ENCODE measurements at regions not wholly inside any gene's neighbourhood (a gene's known extent, or its start where the extent isn't known, plus 50 kb on each side); places are given as distances from the start of the nearest gene placed in this dataset.

GRCh38 chr10:109245821-109246220, 677.5 kb downstream of the XPNPEP1 start:
- no peaks in the 10 kb centered on the region for H3K9me2 ChIP-seq (replicated peaks; ENCODE audit: insufficient read depth, low read length)
- H3K4me2 ChIP-seq (ENCODE audit: low read depth, low read length, poor library complexity, severe bottlenecking), result no peak overlapping the region
- no peaks in the 10 kb centered on the region for H3F3A ChIP-seq (ENCODE audit: insufficient read depth)
- no peaks in the 10 kb centered on the region for H3K9me3 ChIP-seq (ENCODE audit: insufficient read depth, low read length)
- no peaks in the 10 kb centered on the region for H4K20me1 ChIP-seq (ENCODE audit: low read depth, low read length)
- no peak for TF ChIP-seq EZH2phosphoT487 (conservative IDR thresholded peaks at IDR 0.05; ENCODE audit: low read length)
- no peak for TF ChIP-seq CTCF (IDR thresholded peaks at IDR 0.05; ENCODE audit: insufficient read depth, low read length, poor library complexity, severe bottlenecking)
- H3K79me2 ChIP-seq (ENCODE audit: insufficient read depth, low read length), result no peaks in the 10 kb centered on the region
- no peaks in the 10 kb centered on the region for H3K27me3 ChIP-seq (ENCODE audit: low read length)
- no peak overlapping the region for H3K4me3 ChIP-seq (ENCODE audit: insufficient read depth, low read length, poor library complexity, severe bottlenecking)
- H3K27ac ChIP-seq (ENCODE audit: low read depth, low read length), result no peak overlapping the region
- no peaks in the 10 kb centered on the region for H3K36me3 ChIP-seq (ENCODE audit: low read length)
- no peak overlapping the region for H2AFZ ChIP-seq (ENCODE audit: low read depth, low read length, severe bottlenecking)
- H3K9ac ChIP-seq (ENCODE audit: low read length), result no peak overlapping the region

DNA sequence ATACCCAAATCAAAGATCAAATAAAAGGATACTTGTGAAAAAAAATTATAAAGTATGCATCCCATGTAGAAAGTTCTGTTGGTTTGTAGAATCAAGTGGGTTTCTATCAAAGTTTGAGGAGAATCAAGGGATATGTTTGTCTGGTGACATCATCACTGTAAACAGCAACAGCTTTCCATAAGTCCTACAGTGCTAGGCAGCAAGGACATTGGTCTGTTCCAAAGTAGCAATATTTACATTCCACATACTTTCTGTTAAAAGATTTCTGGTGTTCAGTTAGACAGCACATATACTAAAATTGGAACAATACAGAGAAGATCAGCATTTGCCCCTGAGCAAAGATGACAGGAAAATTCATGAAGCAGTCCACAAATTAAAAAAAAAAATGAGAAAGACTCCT, 683.9 kb downstream of the XPNPEP1 start:
- no peaks in the 10 kb centered on the region for H3K79me2 ChIP-seq (ENCODE audit: insufficient read depth, low read length)
- TF ChIP-seq CTCF (IDR thresholded peaks at IDR 0.05; ENCODE audit: insufficient read depth, low read length, poor library complexity, severe bottlenecking) (no peak), EZH2phosphoT487 (conservative IDR thresholded peaks at IDR 0.05; ENCODE audit: low read length) (no peak)
- H3K9me2 ChIP-seq (replicated peaks; ENCODE audit: insufficient read depth, low read length), result no peaks in the 10 kb centered on the region
- H3K27ac ChIP-seq (ENCODE audit: low read depth, low read length), result no peak overlapping the region
- H3K9ac ChIP-seq (ENCODE audit: low read length), result no peak overlapping the region
- no peak overlapping the region for H2AFZ ChIP-seq (ENCODE audit: low read depth, low read length, severe bottlenecking)
- no peaks in the 10 kb centered on the region for H3K27me3 ChIP-seq (ENCODE audit: low read length)
- H3K4me3 ChIP-seq (ENCODE audit: insufficient read depth, low read length, poor library complexity, severe bottlenecking), result no peak overlapping the region
- no peaks in the 10 kb centered on the region for H3K36me3 ChIP-seq (ENCODE audit: low read length)
- H4K20me1 ChIP-seq (ENCODE audit: low read depth, low read length), result no peaks in the 10 kb centered on the region
- H3K9me3 ChIP-seq (ENCODE audit: insufficient read depth, low read length), result no peaks in the 10 kb centered on the region
- H3K4me2 ChIP-seq (ENCODE audit: low read depth, low read length, poor library complexity, severe bottlenecking), result no peak overlapping the region
- no peaks in the 10 kb centered on the region for H3F3A ChIP-seq (ENCODE audit: insufficient read depth)

GRCh38 chr10:109237682-109238081, 685.6 kb downstream of the XPNPEP1 start:
- Histone ChIP-seq H3K27ac (ENCODE audit: low read depth, low read length) (no peak overlapping the region), H3K27me3 (ENCODE audit: low read length) (no peaks in the 10 kb centered on the region), H2AFZ (ENCODE audit: low read depth, low read length, severe bottlenecking) (no peak overlapping the region), H3K4me3 (ENCODE audit: insufficient read depth, low read length, poor library complexity, severe bottlenecking) (no peak overlapping the region), H3K9me2 (replicated peaks; ENCODE audit: insufficient read depth, low read length) (no peaks in the 10 kb centered on the region), H3F3A (ENCODE audit: insufficient read depth) (no peaks in the 10 kb centered on the region), H3K9me3 (ENCODE audit: insufficient read depth, low read length) (no peaks in the 10 kb centered on the region), H3K4me2 (ENCODE audit: low read depth, low read length, poor library complexity, severe bottlenecking) (no peak overlapping the region), H3K79me2 (ENCODE audit: insufficient read depth, low read length) (no peaks in the 10 kb centered on the region), H3K36me3 (ENCODE audit: low read length) (no peaks in the 10 kb centered on the region), H3K9ac (ENCODE audit: low read length) (no peak overlapping the region), H4K20me1 (ENCODE audit: low read depth, low read length) (no peaks in the 10 kb centered on the region)
- TF ChIP-seq EZH2phosphoT487 (conservative IDR thresholded peaks at IDR 0.05; ENCODE audit: low read length) (no peak), CTCF (IDR thresholded peaks at IDR 0.05; ENCODE audit: insufficient read depth, low read length, poor library complexity, severe bottlenecking) (no peak)

- no peaks in the 10 kb centered on the region for H3K79me2 ChIP-seq (ENCODE audit: insufficient read depth, low read length)
- no peaks in the 10 kb centered on the region for H3K9me3 ChIP-seq (ENCODE audit: insufficient read depth, low read length)
- H3K4me2 ChIP-seq (ENCODE audit: low read depth, low read length, poor library complexity, severe bottlenecking), result no peak overlapping the region
Observed at GRCh38 chr10:109237050-109237449, 686.3 kb downstream of the XPNPEP1 start.

More at GRCh38 chr10:109237050-109237449, 686.3 kb downstream of the XPNPEP1 start:
- no peak overlapping the region for H3K4me3 ChIP-seq (ENCODE audit: insufficient read depth, low read length, poor library complexity, severe bottlenecking)
- no peak overlapping the region for H2AFZ ChIP-seq (ENCODE audit: low read depth, low read length, severe bottlenecking)
- TF ChIP-seq CTCF (IDR thresholded peaks at IDR 0.05; ENCODE audit: insufficient read depth, low read length, poor library complexity, severe bottlenecking) (no peak), EZH2phosphoT487 (conservative IDR thresholded peaks at IDR 0.05; ENCODE audit: low read length) (no peak)
- H3K9ac ChIP-seq (ENCODE audit: low read length), result no peak overlapping the region
- H3K36me3 ChIP-seq (ENCODE audit: low read length), result no peaks in the 10 kb centered on the region
- no peaks in the 10 kb centered on the region for H3K9me2 ChIP-seq (replicated peaks; ENCODE audit: insufficient read depth, low read length)
- H3K27ac ChIP-seq (ENCODE audit: low read depth, low read length), result no peak overlapping the region
- H3K27me3 ChIP-seq (ENCODE audit: low read length), result no peaks in the 10 kb centered on the region
- no peaks in the 10 kb centered on the region for H3F3A ChIP-seq (ENCODE audit: insufficient read depth)
- no peaks in the 10 kb centered on the region for H4K20me1 ChIP-seq (ENCODE audit: low read depth, low read length)
